DND-41 (cell line): ENCODE measurements at regions not wholly inside any gene's neighbourhood (a gene's known extent, or its start where the extent isn't known, plus 50 kb on each side); places are given as distances from the start of the nearest gene placed in this dataset.

Experiments
- ATAC-seq: fragments of 200-7000 bp; cut with Tn5 transposase; 3 replicates; pipeline ENCODE4 v1.9.1; 2021; ENCODE audit warnings: low read depth; ENCODE audit not compliant: insufficient read depth
- DNase-seq: peaks from one replicate; pipeline ENCODE4 v3.0.0-alpha.2; 2020
- H2AFZ ChIP-seq: 2 replicates; pipeline ENCODE4 v1.6.0; 2012; ENCODE audit warnings: low read depth, low read length
- H3K27ac ChIP-seq: 2 replicates; pipeline ENCODE4 v1.5.1; 2012; ENCODE audit warnings: low read length, inconsistent platforms
- H3K27me3 ChIP-seq: fragments of 200-600 bp; sonication (generic); 2 replicates; pipeline ENCODE4 v1.6.0; 2012; ENCODE audit warnings: low read length, mild to moderate bottlenecking, inconsistent platforms; ENCODE audit not compliant: insufficient read depth, poor library complexity
- H3K36me3 ChIP-seq: 2 replicates; pipeline ENCODE4 v1.5.1; 2012; ENCODE audit warnings: low read length, inconsistent platforms; ENCODE audit not compliant: insufficient read depth
- H3K4me1 ChIP-seq: 2 replicates; pipeline ENCODE4 v1.5.1; 2012; ENCODE audit warnings: mild to moderate bottlenecking, low read length; ENCODE audit not compliant: insufficient read depth
- H3K4me2 ChIP-seq: 2 replicates; pipeline ENCODE4 v1.6.0; 2012; ENCODE audit warnings: mild to moderate bottlenecking, moderate library complexity, low read length, inconsistent platforms; ENCODE audit not compliant: insufficient read depth
- H3K4me3 ChIP-seq, 2 experiments: fragments of 200-600 bp in 1 of 2; shearing (Covaris generic) in 1 of 2; 2 replicates each; pipeline ENCODE4 v1.5.1; 2012 to 2016; ENCODE audit warnings: inconsistent platforms in 2 of 2, low read length in 2 of 2, mild to moderate bottlenecking in 2 of 2, low read depth in 1 of 2, moderate library complexity in 1 of 2
- H3K79me2 ChIP-seq: 2 replicates; pipeline ENCODE4 v1.6.0; 2012; ENCODE audit warnings: low read length, inconsistent platforms; ENCODE audit not compliant: insufficient read depth
- H3K9ac ChIP-seq: 2 replicates; pipeline ENCODE4 v1.6.0; 2012; ENCODE audit warnings: low read depth, mild to moderate bottlenecking, inconsistent platforms, low read length, moderate library complexity
- H3K9me3 ChIP-seq: 2 replicates; pipeline ENCODE4 v1.5.1; 2012; ENCODE audit warnings: low read length, moderate library complexity, mild to moderate bottlenecking, inconsistent platforms; ENCODE audit not compliant: insufficient read depth, severe bottlenecking
- H4K20me1 ChIP-seq: 2 replicates; pipeline ENCODE4 v1.6.0; 2012; ENCODE audit warnings: low read length; ENCODE audit not compliant: insufficient read depth
- EZH2 ChIP-seq: IDR thresholded peaks from 3 replicates; pipeline ENCODE4 v1.6.1; 2012; ENCODE audit warnings: borderline replicate concordance, low read depth, mild to moderate bottlenecking, moderate library complexity, low read length, inconsistent platforms; ENCODE audit not compliant: severe bottlenecking
- TF ChIP-seq, protein P1 (sequence below): IDR thresholded peaks from 2 replicates; pipeline ENCODE4 v1.5.1; 2012; ENCODE audit warnings: borderline replicate concordance, low read length, moderate library complexity, mild to moderate bottlenecking; ENCODE audit not compliant: poor library complexity, severe bottlenecking; ENCODE audit errors: extremely low read depth

- Histone ChIP-seq H3K27me3 (no peaks in the 10 kb centered on the region), H3K79me2 (no peaks in the 10 kb centered on the region), H3K4me2 (no peak overlapping the region), H3K27ac (no peak overlapping the region), H4K20me1 (no peaks in the 10 kb centered on the region), H2AFZ (no peak overlapping the region), H3K36me3 (no peaks in the 10 kb centered on the region), H3K9me3 (no peaks in the 10 kb centered on the region), H3K4me3 (no peak overlapping the region), H3K4me1 (no peaks in the 10 kb centered on the region), H3K9ac (no peak overlapping the region)
- TF ChIP-seq, protein P1, sequence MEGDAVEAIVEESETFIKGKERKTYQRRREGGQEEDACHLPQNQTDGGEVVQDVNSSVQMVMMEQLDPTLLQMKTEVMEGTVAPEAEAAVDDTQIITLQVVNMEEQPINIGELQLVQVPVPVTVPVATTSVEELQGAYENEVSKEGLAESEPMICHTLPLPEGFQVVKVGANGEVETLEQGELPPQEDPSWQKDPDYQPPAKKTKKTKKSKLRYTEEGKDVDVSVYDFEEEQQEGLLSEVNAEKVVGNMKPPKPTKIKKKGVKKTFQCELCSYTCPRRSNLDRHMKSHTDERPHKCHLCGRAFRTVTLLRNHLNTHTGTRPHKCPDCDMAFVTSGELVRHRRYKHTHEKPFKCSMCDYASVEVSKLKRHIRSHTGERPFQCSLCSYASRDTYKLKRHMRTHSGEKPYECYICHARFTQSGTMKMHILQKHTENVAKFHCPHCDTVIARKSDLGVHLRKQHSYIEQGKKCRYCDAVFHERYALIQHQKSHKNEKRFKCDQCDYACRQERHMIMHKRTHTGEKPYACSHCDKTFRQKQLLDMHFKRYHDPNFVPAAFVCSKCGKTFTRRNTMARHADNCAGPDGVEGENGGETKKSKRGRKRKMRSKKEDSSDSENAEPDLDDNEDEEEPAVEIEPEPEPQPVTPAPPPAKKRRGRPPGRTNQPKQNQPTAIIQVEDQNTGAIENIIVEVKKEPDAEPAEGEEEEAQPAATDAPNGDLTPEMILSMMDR = no peak
- TF ChIP-seq EZH2 = no peak
- no peak for ATAC-seq
- DNase-seq = no peak
Observed at GRCh38 chr5:8123559-8123958, 254.6 kb downstream of the MTRR start.

DNA sequence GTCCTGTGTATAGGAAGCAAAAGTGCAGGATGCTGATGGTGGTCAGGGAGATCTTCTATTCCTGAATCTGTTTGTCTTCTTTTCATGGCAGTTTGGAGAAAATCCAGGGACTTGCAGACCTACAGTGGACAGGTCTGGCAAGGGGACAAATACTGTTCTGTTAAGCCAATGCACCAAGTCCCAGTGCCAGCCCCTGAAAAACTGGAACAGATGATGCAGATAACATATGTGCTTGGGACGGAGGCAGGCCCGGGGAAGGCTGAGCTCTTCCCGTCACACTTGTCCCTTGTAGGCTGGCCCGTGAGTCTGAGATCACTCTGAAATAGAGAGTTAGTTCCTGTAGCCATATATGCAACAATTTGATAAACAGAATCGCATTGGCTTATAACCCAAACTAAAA is 265.7 kb downstream of the MTRR start:
- Histone ChIP-seq H2AFZ (no peak overlapping the region), H3K9ac (no peak overlapping the region), H3K4me3 (no peak overlapping the region), H3K4me1 (no peaks in the 10 kb centered on the region), H3K79me2 (no peaks in the 10 kb centered on the region), H3K9me3 (no peaks in the 10 kb centered on the region), H3K4me2 (no peak overlapping the region), H4K20me1 (no peaks in the 10 kb centered on the region), H3K27ac (no peak overlapping the region), H3K27me3 (no peaks in the 10 kb centered on the region), H3K36me3 (no peaks in the 10 kb centered on the region)
- no peak for TF ChIP-seq EZH2
- TF ChIP-seq, protein P1 = no peak
- DNase-seq (no peak), ATAC-seq (no peak)

GRCh38 chr5:8135742-8136141 is 266.8 kb downstream of the MTRR start:
- Histone ChIP-seq H3K79me2 (no peaks in the 10 kb centered on the region), H3K27ac (no peak overlapping the region), H3K9ac (no peak overlapping the region), H3K4me3 (no peak overlapping the region), H4K20me1 (no peaks in the 10 kb centered on the region), H3K4me2 (no peak overlapping the region), H3K36me3 (no peaks in the 10 kb centered on the region), H3K27me3 (no peaks in the 10 kb centered on the region), H3K9me3 (no peaks in the 10 kb centered on the region), H3K4me1 (no peaks in the 10 kb centered on the region), H2AFZ (no peak overlapping the region)
- DNase-seq = no peak
- ATAC-seq = no peak
- TF ChIP-seq, protein P1 = no peak
- TF ChIP-seq EZH2 = no peak

DNA sequence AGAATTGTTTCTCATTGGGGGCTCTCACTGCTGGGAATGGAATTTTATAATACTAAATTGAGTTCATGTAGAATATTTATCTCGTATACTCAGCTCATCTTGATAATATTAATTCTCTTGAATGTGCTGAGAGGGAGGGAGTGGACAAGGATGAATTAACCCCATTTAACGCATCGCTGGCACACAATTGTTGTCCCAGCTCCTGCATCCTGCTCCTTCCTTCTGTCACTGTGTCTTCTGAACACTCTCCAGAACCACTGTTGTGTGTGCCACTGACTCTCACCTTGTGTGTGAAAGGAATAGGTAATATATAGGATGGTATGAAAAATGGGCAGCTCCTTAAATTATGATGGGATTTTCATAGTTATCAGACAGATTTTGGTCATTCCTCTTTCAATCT is 267.3 kb downstream of the MTRR start:
- no peak overlapping the region for H3K9ac ChIP-seq
- H3K27me3 ChIP-seq = no peaks in the 10 kb centered on the region
- H3K9me3 ChIP-seq = no peaks in the 10 kb centered on the region
- no peaks in the 10 kb centered on the region for H3K36me3 ChIP-seq
- TF ChIP-seq EZH2 = no peak
- TF ChIP-seq, protein P1 = no peak
- H3K27ac ChIP-seq = no peak overlapping the region
- no peaks in the 10 kb centered on the region for H3K4me1 ChIP-seq
- no peak overlapping the region for H3K4me3 ChIP-seq
- no peak overlapping the region for H3K4me2 ChIP-seq
- DNase-seq = no peak
- no peaks in the 10 kb centered on the region for H3K79me2 ChIP-seq
- H2AFZ ChIP-seq = no peak overlapping the region
- H4K20me1 ChIP-seq = no peaks in the 10 kb centered on the region
- no peak for ATAC-seq
